H1 (cell line): ENCODE measurements at regions not wholly inside any gene's neighbourhood (a gene's known extent, or its start where the extent isn't known, plus 50 kb on each side); places are given as distances from the start of the nearest gene placed in this dataset.

ENCODE experiments used
- CTCF ChIA-PET: fragments of 300-600 bp; sonication (Branson Sonifier 250); formaldehyde crosslinking; loops from one replicate; lab custom pipeline; 2021; ENCODE audit not compliant: partially characterized antibody; lab: Charles Lee
- POLR2A ChIA-PET: fragments of 300-600 bp; sonication (Branson Sonifier 250); formaldehyde crosslinking; loops from one replicate; lab custom pipeline; 2021; ENCODE audit warnings: inconsistent platforms; ENCODE audit not compliant: partially characterized antibody; lab: Charles Lee
- DNase-seq, 2 experiments: peaks; one replicate each; pipeline versions ENCODE4 v3.0.0 to v3.0.0-alpha.2; 2010 to 2022; ENCODE audit warnings: low spot score in 2 of 2, low read depth in 1 of 2, mixed read lengths in 1 of 2
- FAIRE-seq: peaks from 2 replicates; lab custom pipeline; 2011; peaks lifted over from hg19 to GRCh38; lab: Jason Lieb, UNC
- H2AFZ ChIP-seq: 2 replicates; pipeline ENCODE4 v1.8.1; 2012; ENCODE audit warnings: low read length, inconsistent platforms
- H2AK5ac ChIP-seq: 2 replicates; pipeline ENCODE4 v1.6.1; 2013; ENCODE audit warnings: low read depth, low read length
- H2BK120ac ChIP-seq: replicated peaks from 2 replicates; pipeline ENCODE3; 2013; ENCODE audit warnings: low read depth, low read length, inconsistent platforms
- H2BK12ac ChIP-seq: 2 replicates; pipeline ENCODE4 v1.6.1; 2013; ENCODE audit warnings: low read depth, low read length
- H2BK15ac ChIP-seq: 2 replicates; pipeline ENCODE4 v1.6.1; 2013; ENCODE audit warnings: low read length
- H2BK20ac ChIP-seq: 2 replicates; pipeline ENCODE4 v1.6.1; 2013; ENCODE audit warnings: low read length
- H2BK5ac ChIP-seq: 2 replicates; pipeline ENCODE4 v1.6.1; 2013; ENCODE audit warnings: low read depth, low read length
- H3K14ac ChIP-seq: 2 replicates; pipeline ENCODE4 v1.6.1; 2013; ENCODE audit warnings: inconsistent platforms; ENCODE audit not compliant: insufficient read length
- H3K18ac ChIP-seq: 2 replicates; pipeline ENCODE4 v1.6.1; 2013; ENCODE audit warnings: low read length; ENCODE audit errors: extremely low read depth
- H3K23ac ChIP-seq: 2 replicates; pipeline ENCODE4 v1.6.1; 2013; ENCODE audit warnings: inconsistent platforms; ENCODE audit not compliant: insufficient read length
- H3K23me2 ChIP-seq: 2 replicates; pipeline ENCODE4 v1.6.1; 2013; ENCODE audit warnings: low read depth, low read length
- H3K27ac ChIP-seq: 2 replicates; pipeline ENCODE4 v1.6.1; 2011; ENCODE audit warnings: low read depth, low read length, inconsistent platforms
- H3K27me3 ChIP-seq, 4 experiments: replicated peaks in 1 of 4; 1 replicate in 1 of 4; 2 replicates in 3 of 4; pipeline versions ENCODE4 v1.6.1 to v1.8.1; 2011 to 2013; ENCODE audit warnings: low read length in 3 of 4, mild to moderate bottlenecking in 3 of 4, inconsistent platforms in 2 of 4, mixed read lengths in 2 of 4, moderate library complexity in 1 of 4; ENCODE audit not compliant: control insufficient read depth in 3 of 4, insufficient read depth in 3 of 4; ENCODE audit errors: extremely low read depth in 1 of 4
- H3K36me3 ChIP-seq, 4 experiments: 2 replicates each; pipeline versions ENCODE4 v1.6.1 to v1.8.1; 2011 to 2013; ENCODE audit warnings: mild to moderate bottlenecking in 4 of 4, low read length in 3 of 4, moderate library complexity in 2 of 4, control low read depth in 1 of 4, inconsistent platforms in 1 of 4; ENCODE audit not compliant: insufficient read depth in 4 of 4, control insufficient read depth in 2 of 4
- H3K4ac ChIP-seq: replicated peaks from 2 replicates; pipeline ENCODE3; 2013; ENCODE audit warnings: low read length, low read depth, mixed read lengths, inconsistent platforms; ENCODE audit not compliant: insufficient read length
- H3K4me1 ChIP-seq, 4 experiments: replicated peaks in 1 of 4; 1 replicate in 1 of 4; 2 replicates in 3 of 4; pipeline versions ENCODE4 v1.6.1 to v1.8.1; 2011 to 2013; ENCODE audit warnings: low read length in 3 of 4, inconsistent platforms in 2 of 4, mixed read lengths in 1 of 4; ENCODE audit not compliant: insufficient read depth in 4 of 4, control insufficient read depth in 3 of 4
- H3K4me2 ChIP-seq, 2 experiments: 2 replicates each; pipeline versions ENCODE4 v1.6.1 to v1.8.1; 2011 to 2013; ENCODE audit warnings: low read depth in 2 of 2, low read length in 2 of 2, control low read depth in 1 of 2, inconsistent platforms in 1 of 2, mild to moderate bottlenecking in 1 of 2; ENCODE audit not compliant: insufficient read depth in 1 of 2
- H3K4me3 ChIP-seq, 4 experiments: fragments of 200-600, 300-600 bp in 1 of 4; sonication (generic), shearing (Covaris generic), sonication (Bioruptor Twin) in 1 of 4; 2 replicates each; pipeline versions ENCODE4 v1.5.1 to v1.8.1; 2011 to 2016; ENCODE audit warnings: low read length in 4 of 4, low read depth in 3 of 4, control low read depth in 2 of 4, inconsistent platforms in 2 of 4, mild to moderate bottlenecking in 2 of 4, mixed read lengths in 1 of 4, moderate library complexity in 1 of 4; ENCODE audit not compliant: insufficient read depth in 2 of 4; ENCODE audit errors: extremely low read depth in 1 of 4
- H3K56ac ChIP-seq: replicated peaks from 2 replicates; pipeline ENCODE3; 2013; ENCODE audit warnings: low read depth, mild to moderate bottlenecking, mixed read lengths, low read length, inconsistent platforms; ENCODE audit not compliant: insufficient read length
- H3K79me1 ChIP-seq: 2 replicates; pipeline ENCODE4 v1.6.1; 2013; ENCODE audit warnings: low read depth, low read length, control low read depth
- H3K79me2 ChIP-seq, 2 experiments: 2 replicates each; pipeline versions ENCODE4 v1.6.1 to v1.8.1; 2012 to 2013; ENCODE audit warnings: low read length in 2 of 2, mild to moderate bottlenecking in 2 of 2, inconsistent platforms in 1 of 2; ENCODE audit not compliant: insufficient read depth in 2 of 2, control insufficient read depth in 1 of 2
- H3K9ac ChIP-seq, 4 experiments: replicated peaks in 1 of 4; 1 replicate in 1 of 4; 2 replicates in 3 of 4; pipeline versions ENCODE4 v1.6.1 to v1.8.1; 2011 to 2013; ENCODE audit warnings: low read depth in 3 of 4, low read length in 3 of 4, control low read depth in 2 of 4, mild to moderate bottlenecking in 2 of 4, moderate library complexity in 2 of 4, inconsistent platforms in 1 of 4; ENCODE audit errors: extremely low read depth in 1 of 4
- H3K9me3 ChIP-seq, 2 experiments: 2 replicates each; pipeline versions ENCODE4 v1.6.1 to v1.8.1; 2012 to 2013; ENCODE audit warnings: mild to moderate bottlenecking in 2 of 2, moderate library complexity in 2 of 2, control low read depth in 1 of 2, inconsistent platforms in 1 of 2, low read depth in 1 of 2, low read length in 1 of 2, mixed read lengths in 1 of 2; ENCODE audit not compliant: insufficient read depth in 2 of 2
- H4K20me1 ChIP-seq, 2 experiments: replicated peaks in 1 of 2; 2 replicates each; pipeline versions ENCODE3 to v1.8.1; 2011 to 2013; ENCODE audit warnings: inconsistent platforms in 2 of 2, low read length in 2 of 2, mild to moderate bottlenecking in 1 of 2; ENCODE audit not compliant: insufficient read depth in 2 of 2, control insufficient read depth in 1 of 2
- H4K5ac ChIP-seq: 2 replicates; pipeline ENCODE4 v1.6.1; 2013; ENCODE audit warnings: low read length, low read depth, mixed read lengths, inconsistent platforms; ENCODE audit not compliant: insufficient read length
- H4K8ac ChIP-seq: 2 replicates; pipeline ENCODE4 v1.8.0; 2013; ENCODE audit warnings: mild to moderate bottlenecking, moderate library complexity, low read length, inconsistent platforms; ENCODE audit not compliant: insufficient read depth; ENCODE audit errors: extremely low read depth
- H4K91ac ChIP-seq: replicated peaks from 2 replicates; pipeline ENCODE3; 2013; ENCODE audit warnings: low read length, mixed read lengths, inconsistent platforms; ENCODE audit not compliant: insufficient read length
- ASH2L ChIP-seq: fragments of 200-600, 300-600 bp; sonication (generic); IDR thresholded peaks from one replicate; pipeline ENCODE4 v1.7.1; 2017; ENCODE audit warnings: low read length
- CREB1 ChIP-seq: IDR thresholded peaks from 2 replicates; pipeline ENCODE4 v1.6.1; 2012; ENCODE audit warnings: inconsistent platforms
- EP300 ChIP-seq, 2 experiments: IDR thresholded peaks; 1 replicate in 1 of 2; 2 replicates in 1 of 2; pipeline ENCODE4 v1.6.1; 2011 to 2012; ENCODE audit warnings: low read depth in 2 of 2, low read length in 2 of 2, mild to moderate bottlenecking in 2 of 2, borderline replicate concordance in 1 of 2, inconsistent platforms in 1 of 2, moderate library complexity in 1 of 2
- GTF2F1 ChIP-seq: IDR thresholded peaks from 2 replicates; pipeline ENCODE4 v1.6.1; 2012; ENCODE audit warnings: low read depth, low read length, improper control_type of control experiment, borderline replicate concordance
- HDAC6 ChIP-seq: IDR thresholded peaks from one replicate; pipeline ENCODE4 v1.7.1; 2012; ENCODE audit warnings: low read depth, mild to moderate bottlenecking, inconsistent platforms, low read length, moderate library complexity
- POLR2A ChIP-seq, 2 experiments: IDR thresholded peaks; 1 replicate in 1 of 2; 2 replicates in 1 of 2; pipeline ENCODE4 v1.6.1; 2011; ENCODE audit warnings: low read depth in 2 of 2, low read length in 2 of 2, mild to moderate bottlenecking in 2 of 2; ENCODE audit errors: control extremely low read depth in 1 of 2
- POU5F1 ChIP-seq: IDR thresholded peaks from 2 replicates; pipeline ENCODE4 v1.6.1; 2011; ENCODE audit warnings: low read depth, mild to moderate bottlenecking, low read length, moderate library complexity
- RXRA ChIP-seq: IDR thresholded peaks from 2 replicates; pipeline ENCODE4 v1.6.1; 2011; ENCODE audit warnings: low read depth, mild to moderate bottlenecking, low read length, moderate library complexity; ENCODE audit not compliant: insufficient read depth
- WGBS, 2 experiments: shearing (Covaris generic) in 1 of 2; methylation state at CpG; one replicate each; pipeline versions ENCODE4 v1.1.6 to v1.1.7; 2013 to 2015; ENCODE audit warnings: low lambda C conversion rate in 2 of 2, mixed read lengths in 2 of 2, inconsistent platforms in 1 of 2, low coverage in 1 of 2, missing lambda C conversion rate in 1 of 2; ENCODE audit not compliant: insufficient replicate concordance in 2 of 2, insufficient coverage in 1 of 2, insufficient read length in 1 of 2; ENCODE audit errors: extremely low coverage in 1 of 2, missing lambda C conversion rate in 1 of 2; 5-methylcytosine and 5-hydroxymethylcytosine counted together
- TF ChIP-seq, protein P1 (sequence below): IDR thresholded peaks from 2 replicates; pipeline ENCODE4 v1.6.1; 2012; ENCODE audit warnings: inconsistent platforms

DNA sequence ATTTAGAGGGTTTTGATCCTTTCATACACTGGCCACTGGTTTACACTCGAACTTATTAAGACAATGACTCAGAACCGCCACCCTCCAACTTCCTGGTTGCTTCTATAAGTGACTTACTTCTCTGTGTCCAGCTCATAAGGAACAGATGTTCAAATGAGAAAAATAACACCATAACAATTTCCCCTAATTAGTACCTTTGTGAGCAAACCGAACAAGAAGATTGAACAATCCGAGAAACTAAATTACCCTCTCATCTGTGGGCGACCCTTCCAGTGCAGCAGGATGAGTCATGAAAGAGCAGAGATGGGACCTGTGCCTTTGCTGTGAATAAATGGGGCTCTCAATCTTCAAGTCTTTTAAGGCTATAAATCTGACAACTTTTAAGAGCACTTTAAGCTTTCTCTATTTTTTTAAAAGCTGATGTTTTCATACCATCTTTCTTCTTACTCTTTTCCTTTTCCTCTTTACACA is 146.8 kb upstream of the RASSF8 start:
- TF ChIP-seq RXRA (no peak), EP300 (IDR thresholded peaks at IDR 0.05; ENCODE audit: borderline replicate concordance in 1 of 2, low read depth in 2 of 2, low read length in 2 of 2) (no peak), CREB1 (no peak), GTF2F1 (no peak), HDAC6 (no peak), POLR2A (IDR thresholded peaks at IDR 0.05; ENCODE audit: control extremely low read depth in 1 of 2, low read depth in 2 of 2, low read length in 2 of 2) (no peak), POU5F1 (no peak), ASH2L (no peak)
- TF ChIP-seq, protein P1, sequence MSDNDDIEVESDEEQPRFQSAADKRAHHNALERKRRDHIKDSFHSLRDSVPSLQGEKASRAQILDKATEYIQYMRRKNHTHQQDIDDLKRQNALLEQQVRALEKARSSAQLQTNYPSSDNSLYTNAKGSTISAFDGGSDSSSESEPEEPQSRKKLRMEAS: no peak
- no peak overlapping the region for H4K8ac ChIP-seq
- H4K5ac ChIP-seq: no peak overlapping the region
- CTCF ChIA-PET: interaction anchor here (0.7 kb wide), 2 partner anchors 11 to 96 kb away, joined by 3 read pairs; no protein-coding TSS in a partner anchor
- no peaks in the 10 kb centered on the region for H3K36me3 ChIP-seq
- no peaks in the 10 kb centered on the region for H3K9me3 ChIP-seq
- no peak overlapping the region for H4K91ac ChIP-seq
- H2BK12ac ChIP-seq: no peak overlapping the region
- no peak overlapping the region for H2BK20ac ChIP-seq
- no peak overlapping the region for H3K4me3 ChIP-seq
- no peaks in the 10 kb centered on the region for H3K27me3 ChIP-seq
- no peak overlapping the region for H3K4me2 ChIP-seq
- H2AK5ac ChIP-seq: no peak overlapping the region
- H3K23ac ChIP-seq: no peak overlapping the region
- FAIRE-seq (no peak), DNase-seq (no peak)
- no peaks in the 10 kb centered on the region for H3K79me2 ChIP-seq
- H3K56ac ChIP-seq: no peak overlapping the region
- H3K18ac ChIP-seq: no peak overlapping the region
- H2BK120ac ChIP-seq: no peak overlapping the region
- no peaks in the 10 kb centered on the region for H3K79me1 ChIP-seq
- no peak overlapping the region for H3K27ac ChIP-seq
- H2BK15ac ChIP-seq: no peak overlapping the region
- no peak overlapping the region for H2BK5ac ChIP-seq
- POLR2A ChIA-PET: interaction anchor here (0.6 kb wide), 1 partner anchor 371 kb away, joined by 3 read pairs; no protein-coding TSS in a partner anchor
- H3K4ac ChIP-seq: no peak overlapping the region
- H3K4me1 ChIP-seq: no peaks in the 10 kb centered on the region
- WGBS, 2 experiments: 93% methylated on average over 5 of the region's 5 CpGs; no CpG with 5 or more reads in 1 of the 2 experiments
- H3K23me2 ChIP-seq: no peaks in the 10 kb centered on the region
- no peak overlapping the region for H3K14ac ChIP-seq
- no peaks in the 10 kb centered on the region for H4K20me1 ChIP-seq
- no peak overlapping the region for H3K9ac ChIP-seq
- no peak overlapping the region for H2AFZ ChIP-seq
